SU-DHL-6 (cell line): ENCODE measurements at regions not wholly inside any gene's neighbourhood (a gene's known extent, or its start where the extent isn't known, plus 50 kb on each side); places are given as distances from the start of the nearest gene placed in this dataset.

Source experiments
- H2AFZ ChIP-seq: fragments of 200-600 bp; sonication (generic); 2 replicates; pipeline ENCODE4 v1.6.1; 2014; ENCODE audit warnings: low read depth, mild to moderate bottlenecking, moderate library complexity, mixed read lengths, antibody characterized with exemption, low read length; ENCODE audit not compliant: severe bottlenecking
- H3F3A ChIP-seq: fragments of 200-600 bp; shearing (Covaris generic); 2 replicates; pipeline ENCODE4 v1.6.0; 2016; ENCODE audit warnings: antibody characterized with exemption, mild to moderate bottlenecking; ENCODE audit not compliant: insufficient read depth
- H3K27ac ChIP-seq: fragments of 200-600 bp; sonication (generic); 2 replicates; pipeline ENCODE4 v1.5.1; 2016; ENCODE audit warnings: low read depth, mild to moderate bottlenecking, low read length, moderate library complexity, mixed read lengths
- H3K27me3 ChIP-seq: fragments of 200-600 bp; sonication (generic), shearing (Covaris generic); 2 replicates; pipeline ENCODE4 v1.6.0; 2014; ENCODE audit warnings: mild to moderate bottlenecking, low read length
- H3K36me3 ChIP-seq: fragments of 200-600 bp; sonication (generic); 2 replicates; pipeline ENCODE4 v1.6.1; 2014; ENCODE audit warnings: mild to moderate bottlenecking, low read length, mixed read lengths
- H3K4me2 ChIP-seq: fragments of 300-600, 200-600 bp; shearing (Covaris generic), sonication (generic); 2 replicates; pipeline ENCODE4 v1.6.0; 2014; ENCODE audit warnings: low read length, low read depth, mild to moderate bottlenecking; ENCODE audit not compliant: poor library complexity, severe bottlenecking
- H3K4me3 ChIP-seq: fragments of 200-600 bp; sonication (generic); 2 replicates; pipeline ENCODE4 v1.5.1; 2014; ENCODE audit warnings: antibody characterized with exemption, low read length, mild to moderate bottlenecking, mixed read lengths; ENCODE audit not compliant: insufficient read depth, poor library complexity, severe bottlenecking
- H3K79me2 ChIP-seq: fragments of 200-600 bp; sonication (generic); 2 replicates; pipeline ENCODE4 v1.6.1; 2014; ENCODE audit warnings: mild to moderate bottlenecking, low read length, moderate library complexity; ENCODE audit not compliant: insufficient read depth
- H3K9ac ChIP-seq: fragments of 200-600 bp; sonication (generic); 2 replicates; pipeline ENCODE4 v1.7.0; 2014; ENCODE audit warnings: mild to moderate bottlenecking, low read length
- H3K9me2 ChIP-seq: fragments of 200-600 bp; sonication (generic); replicated peaks from 2 replicates; pipeline ENCODE4 v1.6.1; 2014; ENCODE audit warnings: low read length; ENCODE audit not compliant: insufficient read depth
- H3K9me3 ChIP-seq: fragments of 200-600 bp; sonication (generic); 2 replicates; pipeline ENCODE4 v1.6.1; 2014; ENCODE audit warnings: low read length, mixed read lengths; ENCODE audit not compliant: insufficient read depth
- H4K20me1 ChIP-seq: fragments of 200-600 bp; sonication (generic); 2 replicates; pipeline ENCODE4 v1.6.1; 2014; ENCODE audit warnings: low read depth, mild to moderate bottlenecking, antibody characterized with exemption, low read length, moderate library complexity, mixed read lengths
- CTCF ChIP-seq: fragments of 200-600 bp; sonication (generic); IDR thresholded peaks from one replicate; pipeline ENCODE4 v1.5.1; 2017; ENCODE audit warnings: antibody characterized with exemption, mild to moderate bottlenecking, low read length, moderate library complexity; ENCODE audit not compliant: insufficient read depth, poor library complexity, severe bottlenecking
- EZH2phosphoT487 ChIP-seq: fragments of 200-600 bp; sonication (generic), shearing (Covaris generic); conservative IDR thresholded peaks from 2 replicates; pipeline ENCODE4 v1.6.1; 2018; ENCODE audit warnings: mild to moderate bottlenecking, antibody characterized with exemption, low read length, moderate library complexity, mixed read lengths

GRCh38 chr3:153693207-153693606 lies 428.0 kb upstream of the ARHGEF26 start:
- H3K27ac ChIP-seq = no peak overlapping the region
- H3K9me3 ChIP-seq = no peaks in the 10 kb centered on the region
- H3K9me2 ChIP-seq = no peaks in the 10 kb centered on the region
- H3K9ac ChIP-seq = no peak overlapping the region
- no peak overlapping the region for H3K4me3 ChIP-seq
- H4K20me1 ChIP-seq = no peaks in the 10 kb centered on the region
- no peak overlapping the region for H3K4me2 ChIP-seq
- H3K36me3 ChIP-seq = no peaks in the 10 kb centered on the region
- H2AFZ ChIP-seq = no peak overlapping the region
- no peaks in the 10 kb centered on the region for H3K79me2 ChIP-seq
- TF ChIP-seq CTCF (no peak), EZH2phosphoT487 (no peak)
- no peaks in the 10 kb centered on the region for H3K27me3 ChIP-seq
- H3F3A ChIP-seq = no peaks in the 10 kb centered on the region

GRCh38 chr3:153702106-153702505 lies 419.1 kb upstream of the ARHGEF26 start:
- no peaks in the 10 kb centered on the region for H3K27me3 ChIP-seq
- H2AFZ ChIP-seq = no peak overlapping the region
- no peak overlapping the region for H3K4me3 ChIP-seq
- no peaks in the 10 kb centered on the region for H4K20me1 ChIP-seq
- no peaks in the 10 kb centered on the region for H3K36me3 ChIP-seq
- TF ChIP-seq CTCF = no peak
- TF ChIP-seq EZH2phosphoT487 = no peak
- no peaks in the 10 kb centered on the region for H3K9me2 ChIP-seq
- no peaks in the 10 kb centered on the region for H3K9me3 ChIP-seq
- H3K4me2 ChIP-seq = no peak overlapping the region
- H3K27ac ChIP-seq = no peak overlapping the region
- H3K9ac ChIP-seq = no peak overlapping the region
- no peaks in the 10 kb centered on the region for H3K79me2 ChIP-seq
- H3F3A ChIP-seq = no peaks in the 10 kb centered on the region

- H3K9me3 ChIP-seq = no peaks in the 10 kb centered on the region
- H3K9ac ChIP-seq = no peak overlapping the region
- no peaks in the 10 kb centered on the region for H4K20me1 ChIP-seq
- H3K4me2 ChIP-seq = no peak overlapping the region
- no peaks in the 10 kb centered on the region for H3K79me2 ChIP-seq
- no peak for TF ChIP-seq CTCF
- no peak for TF ChIP-seq EZH2phosphoT487
- no peak overlapping the region for H3K27ac ChIP-seq
- H3K4me3 ChIP-seq = no peak overlapping the region
- H2AFZ ChIP-seq = no peak overlapping the region
- no peaks in the 10 kb centered on the region for H3K36me3 ChIP-seq
- H3F3A ChIP-seq = no peaks in the 10 kb centered on the region
- no peaks in the 10 kb centered on the region for H3K9me2 ChIP-seq
- no peaks in the 10 kb centered on the region for H3K27me3 ChIP-seq
These were observed 417.1 kb upstream of the ARHGEF26 start for GRCh38 chr3:153704115-153704514.

- H3K9me2 ChIP-seq = no peaks in the 10 kb centered on the region
- no peak overlapping the region for H3K4me2 ChIP-seq
- H3K79me2 ChIP-seq = no peaks in the 10 kb centered on the region
- H3K36me3 ChIP-seq = 0 out of 2 replicates have a peak, but pooled peaks cover 8% of the 10 kb centered on the region
- no peak overlapping the region for H3K9ac ChIP-seq
- no peaks in the 10 kb centered on the region for H3K9me3 ChIP-seq
- H2AFZ ChIP-seq = no peak overlapping the region
- H4K20me1 ChIP-seq = no peaks in the 10 kb centered on the region
- no peaks in the 10 kb centered on the region for H3K27me3 ChIP-seq
- no peak overlapping the region for H3K4me3 ChIP-seq
- peaks cover 5% of the 10 kb centered on the region; the same call in 1 of the 2 replicates for H3F3A ChIP-seq
- TF ChIP-seq EZH2phosphoT487 (no peak), CTCF (no peak)
- H3K27ac ChIP-seq = no peak overlapping the region
These were observed 414.5 kb upstream of the ARHGEF26 start for GRCh38 chr3:153706706-153707105.
